Calu3 (cell line): ENCODE measurements at regions not wholly inside any gene's neighbourhood (a gene's known extent, or its start where the extent isn't known, plus 50 kb on each side); places are given as distances from the start of the nearest gene placed in this dataset.

ENCODE experiments used
- BruUV-seq: library from RNA; stranded (reverse); fragments of 400-500 nt; replicated peaks from 2 replicates; lab custom pipeline; 2021; lab: Mats Ljungman, UMichigan
- CTCF ChIA-PET: fragments of 300-600 bp; sonication (Branson Sonifier 250); formaldehyde crosslinking; loops from one replicate; lab custom pipeline; 2022; ENCODE audit warnings: antibody characterized with exemption; lab: Charles Lee
- DNase-seq: peaks from one replicate; pipeline ENCODE4 v3.0.0; 2022
- H3K27ac Mint-ChIP-seq: one replicate; pipeline ENCODE4 v1.8.0; 2022; ENCODE audit warnings: mixed read lengths; ENCODE audit not compliant: unreplicated experiment
- H3K27me3 Mint-ChIP-seq: one replicate; pipeline ENCODE4 v1.8.0; 2022; ENCODE audit warnings: mixed read lengths; ENCODE audit not compliant: unreplicated experiment
- H3K36me3 Mint-ChIP-seq: one replicate; pipeline ENCODE4 v1.8.0; 2022; ENCODE audit warnings: mild to moderate bottlenecking, moderate library complexity, mixed read lengths; ENCODE audit not compliant: insufficient read depth, unreplicated experiment
- H3K4me1 Mint-ChIP-seq: one replicate; pipeline ENCODE4 v1.8.0; 2022; ENCODE audit warnings: mild to moderate bottlenecking, low read depth, mixed read lengths; ENCODE audit not compliant: unreplicated experiment
- H3K4me3 Mint-ChIP-seq: one replicate; pipeline ENCODE4 v1.8.0; 2022; ENCODE audit warnings: mild to moderate bottlenecking, low read depth, moderate library complexity, mixed read lengths; ENCODE audit not compliant: unreplicated experiment
- H3K9me3 Mint-ChIP-seq: one replicate; pipeline ENCODE4 v1.8.0; 2022; ENCODE audit warnings: low read depth, mixed read lengths; ENCODE audit not compliant: unreplicated experiment
- CTCF ChIP-seq: fragments of 200-600 bp; IDR thresholded peaks from one replicate; pipeline ENCODE4 v1.8.0; 2022; ENCODE audit warnings: antibody characterized with exemption; ENCODE audit not compliant: unreplicated experiment
- intact Hi-C: fragments of 100-400 bp; cut with micrococcal nuclease; formaldehyde crosslinking; loops from one replicate; pipeline ENCODE4 v1.10.0; 2022; ENCODE audit not compliant: unreplicated experiment

DNA sequence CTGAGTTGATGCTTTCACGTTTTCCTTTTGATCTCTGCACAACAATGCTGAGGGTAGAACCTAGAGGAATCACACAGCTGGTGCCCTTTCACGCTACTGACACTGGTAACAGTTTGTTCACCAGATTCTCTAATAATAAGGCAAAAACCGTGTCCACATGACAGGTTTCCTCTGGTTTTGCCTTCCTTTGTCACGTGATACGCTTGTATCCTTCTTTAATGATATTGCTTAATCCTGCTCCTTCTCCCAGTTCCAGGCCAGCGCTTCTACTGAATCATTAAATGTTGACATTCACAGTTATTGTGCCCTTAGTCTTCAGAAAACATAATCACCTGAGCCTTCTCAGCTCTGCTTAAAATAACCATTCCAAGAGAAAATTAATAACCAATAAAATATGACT is 978.2 kb upstream of the NCAM2 start:
- TF ChIP-seq CTCF, result no peak
- Mint-ChIP-seq H3K9me3 (no peaks in the 10 kb centered on the region), H3K27ac (no peak overlapping the region), H3K4me1 (no peaks in the 10 kb centered on the region), H3K36me3 (no peaks in the 10 kb centered on the region), H3K27me3 (no peaks in the 10 kb centered on the region), H3K4me3 (no peak overlapping the region)
- DNase-seq, result no peak
- BruUV-seq, result no TSS peak
- intact Hi-C loops, result no loop called here
- CTCF ChIA-PET, result no interaction called here

- Mint-ChIP-seq H3K4me1 (no peaks in the 10 kb centered on the region), H3K9me3 (peaks cover 6% of the 10 kb centered on the region), H3K36me3 (no peaks in the 10 kb centered on the region), H3K27me3 (no peaks in the 10 kb centered on the region), H3K27ac (no peak overlapping the region), H3K4me3 (no peak overlapping the region)
- no TSS peak for BruUV-seq
- intact Hi-C loops, result no loop called here
- no peak for DNase-seq
- CTCF ChIA-PET, result no interaction called here
- no peak for TF ChIP-seq CTCF
Observed at GRCh38 chr21:20023193-20023592, 975.0 kb upstream of the NCAM2 start.

- H3K27me3 Mint-ChIP-seq, result no peaks in the 10 kb centered on the region
- CTCF ChIA-PET, result no interaction called here
- no peak for DNase-seq
- no peaks in the 10 kb centered on the region for H3K36me3 Mint-ChIP-seq
- no peaks in the 10 kb centered on the region for H3K4me1 Mint-ChIP-seq
- H3K4me3 Mint-ChIP-seq, result no peak overlapping the region
- peaks cover 6% of the 10 kb centered on the region for H3K9me3 Mint-ChIP-seq
- no TSS peak for BruUV-seq
- intact Hi-C loops, result no loop called here
- no peak for TF ChIP-seq CTCF
- H3K27ac Mint-ChIP-seq, result no peak overlapping the region
Observed at GRCh38 chr21:20024741-20025140, 973.5 kb upstream of the NCAM2 start.

DNA sequence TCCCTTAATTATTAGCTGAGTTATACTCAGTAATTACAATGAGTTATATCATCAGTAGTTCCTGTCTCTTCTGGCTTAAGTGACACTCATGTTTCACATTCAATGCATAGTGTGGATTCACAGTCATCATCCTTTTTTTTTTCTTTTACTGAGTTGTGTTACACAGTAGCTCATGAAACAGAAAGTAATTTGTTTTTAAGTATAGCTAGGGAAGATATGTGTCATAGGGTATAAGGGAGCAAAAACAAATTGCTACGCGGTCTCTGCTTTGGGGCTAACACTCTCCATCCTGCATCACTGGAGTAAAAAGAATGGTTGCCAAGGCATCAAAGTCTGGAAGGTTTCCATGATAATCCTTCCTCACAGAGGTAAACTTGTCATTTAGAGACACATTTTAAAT is 971.7 kb upstream of the NCAM2 start:
- no peak for TF ChIP-seq CTCF
- Mint-ChIP-seq H3K27me3 (no peaks in the 10 kb centered on the region), H3K4me1 (no peaks in the 10 kb centered on the region), H3K9me3 (peaks cover 6% of the 10 kb centered on the region), H3K36me3 (no peaks in the 10 kb centered on the region), H3K4me3 (no peak overlapping the region), H3K27ac (no peak overlapping the region)
- BruUV-seq, result no TSS peak
- intact Hi-C loops, result no loop called here
- CTCF ChIA-PET, result no interaction called here
- no peak for DNase-seq

- Mint-ChIP-seq H3K36me3 (no peaks in the 10 kb centered on the region), H3K9me3 (peaks cover 6% of the 10 kb centered on the region), H3K27ac (no peak overlapping the region), H3K4me3 (no peak overlapping the region), H3K27me3 (no peaks in the 10 kb centered on the region), H3K4me1 (no peaks in the 10 kb centered on the region)
- DNase-seq, result no peak
- TF ChIP-seq CTCF, result no peak
- CTCF ChIA-PET, result no interaction called here
- no TSS peak for BruUV-seq
- intact Hi-C loops, result no loop called here
Observed at GRCh38 chr21:20030390-20030789, 967.8 kb upstream of the NCAM2 start.
